Activated CD8-positive, alpha-beta T cell treated with anti-CD3 and anti-CD28 coated beads, Interleukin-2, amount 10 ng/mL, durations not matched to agents 7 days and 5 days (primary cell): ENCODE measurements at regions not wholly inside any gene's neighbourhood (a gene's known extent, or its start where the extent isn't known, plus 50 kb on each side); places are given as distances from the start of the nearest gene placed in this dataset.
"Not testable (repeated sequence)": the region's sequence is repeated elsewhere in the genome, so short reads cannot be mapped to it uniquely, and the experiment has no call there.

ENCODE experiments used
- ATAC-seq: fragments of 150-1000 bp; cut with Tn5 transposase; one replicate; pipeline ENCODE4 v1.10.0; 2021; ENCODE audit warnings: moderate library complexity
- CTCF ChIA-PET: fragments of 350-600 bp; sonication (Branson Sonifier 250); formaldehyde crosslinking; loops from one replicate; lab custom pipeline; 2021; ENCODE audit warnings: antibody characterized with exemption; lab: Charles Lee
- POLR2A ChIA-PET: fragments of 350-600 bp; sonication (Branson Sonifier 250); formaldehyde crosslinking; loops from one replicate; lab custom pipeline; 2021; ENCODE audit warnings: antibody characterized with exemption; lab: Charles Lee
- DNase-seq: peaks from one replicate; pipeline ENCODE4 v3.0.0-alpha.2; 2020
- H3K27ac Mint-ChIP-seq: one replicate; pipeline ENCODE4 v1.8.0; 2021; ENCODE audit warnings: mild to moderate bottlenecking, mixed read lengths
- H3K27me3 Mint-ChIP-seq: one replicate; pipeline ENCODE4 v1.8.0; 2021; ENCODE audit warnings: low read depth, mixed read lengths
- H3K36me3 Mint-ChIP-seq: one replicate; pipeline ENCODE4 v1.8.0; 2021; ENCODE audit warnings: low read depth, mixed read lengths
- H3K4me1 Mint-ChIP-seq: one replicate; pipeline ENCODE4 v1.8.0; 2021; ENCODE audit warnings: low read depth, mixed read lengths
- H3K4me3 Mint-ChIP-seq: one replicate; pipeline ENCODE4 v1.8.0; 2021; ENCODE audit warnings: mild to moderate bottlenecking, mixed read lengths
- H3K9me3 Mint-ChIP-seq: one replicate; pipeline ENCODE4 v1.8.0; 2022; ENCODE audit warnings: mixed read lengths; ENCODE audit not compliant: insufficient read depth

- peaks cover 5% of the 10 kb centered on the region for H3K9me3 Mint-ChIP-seq
- H3K4me3 Mint-ChIP-seq, result no peak overlapping the region
- ATAC-seq (no peak), DNase-seq (no peak)
- POLR2A ChIA-PET, result no interaction called here
- no peak overlapping the region for H3K27ac Mint-ChIP-seq
- no peaks in the 10 kb centered on the region for H3K27me3 Mint-ChIP-seq
- H3K36me3 Mint-ChIP-seq, result no peaks in the 10 kb centered on the region
- no peaks in the 10 kb centered on the region for H3K4me1 Mint-ChIP-seq
- CTCF ChIA-PET, result no interaction called here
These were observed 412.5 kb upstream of the SPHKAP start for GRCh38 chr2:228594012-228594411.

DNA sequence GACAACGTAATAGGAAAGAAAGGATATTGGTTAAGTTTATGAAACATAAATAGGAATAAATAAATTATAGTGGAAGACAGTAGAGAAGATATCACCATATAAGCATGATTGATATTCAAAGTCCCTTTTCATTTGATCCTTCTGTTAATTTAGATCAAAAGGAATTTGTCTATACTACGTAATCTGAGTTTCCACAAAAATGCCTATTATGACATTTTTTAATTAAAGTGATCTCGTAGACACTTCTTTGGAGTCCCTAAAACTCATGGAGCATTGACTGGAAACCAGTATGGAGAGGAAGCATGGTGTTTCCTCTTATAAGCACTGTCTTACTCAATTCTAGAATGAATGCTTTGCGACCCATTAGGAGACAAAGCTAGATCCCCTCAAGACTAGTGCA, 411.4 kb upstream of the SPHKAP start:
- no peak overlapping the region for H3K4me3 Mint-ChIP-seq
- H3K4me1 Mint-ChIP-seq, result no peaks in the 10 kb centered on the region
- no peak for DNase-seq
- no peak overlapping the region for H3K27ac Mint-ChIP-seq
- ChIA-PET CTCF (no interaction called here), POLR2A (no interaction called here)
- H3K36me3 Mint-ChIP-seq, result no peaks in the 10 kb centered on the region
- H3K27me3 Mint-ChIP-seq, result no peaks in the 10 kb centered on the region
- H3K9me3 Mint-ChIP-seq, result peaks cover 8% of the 10 kb centered on the region
- no peak for ATAC-seq

DNA sequence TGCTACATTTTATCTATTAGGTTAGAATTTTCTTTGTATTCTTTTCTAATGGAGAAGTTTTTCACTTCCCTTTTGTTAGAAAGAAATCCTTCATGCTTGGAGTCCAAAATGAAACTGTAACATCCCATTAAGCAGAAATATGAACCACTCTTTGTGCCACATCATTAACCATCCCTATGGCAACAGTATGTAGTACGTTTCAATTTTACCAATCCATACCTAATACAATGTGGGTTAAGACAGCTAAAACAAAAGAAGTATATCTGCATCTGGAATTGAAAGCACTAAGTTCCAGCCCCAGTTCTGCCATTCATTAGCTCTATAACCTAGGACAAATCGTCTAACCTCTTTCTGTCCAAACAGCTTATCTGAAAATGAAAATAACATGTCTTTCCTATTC, 409.2 kb upstream of the SPHKAP start:
- Mint-ChIP-seq H3K27me3 (no peaks in the 10 kb centered on the region), H3K4me3 (no peak overlapping the region), H3K27ac (no peak overlapping the region), H3K4me1 (no peaks in the 10 kb centered on the region), H3K9me3 (peaks cover 8% of the 10 kb centered on the region), H3K36me3 (no peaks in the 10 kb centered on the region)
- no peak for ATAC-seq
- ChIA-PET POLR2A (no interaction called here), CTCF (no interaction called here)
- no peak for DNase-seq

DNA sequence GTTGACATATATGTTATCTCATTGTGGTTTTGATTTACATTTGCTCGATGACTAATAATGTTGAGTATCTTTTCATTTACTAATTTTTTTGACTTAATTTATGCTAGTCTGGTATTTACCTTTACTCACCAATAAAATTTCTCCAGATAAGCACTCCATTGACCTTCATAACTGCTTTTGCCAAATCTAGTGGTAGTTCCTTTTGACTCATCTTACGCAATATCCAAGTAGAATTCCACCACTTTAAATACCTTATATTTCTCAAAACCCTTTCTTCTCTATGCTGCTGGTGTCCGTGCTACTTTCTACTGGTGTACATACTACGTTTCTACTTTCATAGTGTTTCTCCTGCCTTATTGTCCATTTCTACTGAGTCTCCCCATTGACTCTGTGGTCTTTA, 407.6 kb upstream of the SPHKAP start:
- peaks cover 8% of the 10 kb centered on the region for H3K9me3 Mint-ChIP-seq
- ATAC-seq, result no peak
- DNase-seq, result no peak
- H3K4me3 Mint-ChIP-seq, result no peak overlapping the region
- H3K27ac Mint-ChIP-seq, result no peak overlapping the region
- H3K27me3 Mint-ChIP-seq, result no peaks in the 10 kb centered on the region
- ChIA-PET POLR2A (no interaction called here), CTCF (no interaction called here)
- H3K4me1 Mint-ChIP-seq, result no peaks in the 10 kb centered on the region
- no peaks in the 10 kb centered on the region for H3K36me3 Mint-ChIP-seq

DNA sequence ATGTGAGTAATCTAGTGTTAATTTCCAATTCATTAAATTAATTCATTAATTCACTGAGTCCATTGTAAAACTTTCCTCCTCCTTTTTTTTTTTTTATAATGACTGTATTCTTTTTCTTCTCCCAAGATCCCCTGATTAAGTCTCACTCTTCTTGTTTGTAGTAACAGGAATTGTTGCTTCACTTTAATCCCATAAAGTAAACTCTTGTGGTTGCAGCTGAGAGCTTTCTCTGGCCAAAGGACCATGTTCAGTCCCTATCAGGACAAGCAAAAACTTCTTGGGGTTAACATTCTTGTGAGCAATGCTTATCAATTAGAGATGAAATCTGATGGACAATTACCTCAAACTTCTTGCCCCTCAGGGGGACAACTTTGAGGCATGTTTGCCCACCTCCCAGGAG, 400.2 kb upstream of the SPHKAP start:
- no peaks in the 10 kb centered on the region for H3K4me1 Mint-ChIP-seq
- ATAC-seq (no peak), DNase-seq (no peak)
- H3K9me3 Mint-ChIP-seq, result no peaks in the 10 kb centered on the region
- ChIA-PET CTCF (interaction anchor here (0.9 kb wide), 1 partner anchor 16 kb away, joined by 3 read pairs; no protein-coding TSS in a partner anchor), POLR2A (no interaction called here)
- H3K4me3 Mint-ChIP-seq, result no peak overlapping the region
- no peaks in the 10 kb centered on the region for H3K36me3 Mint-ChIP-seq
- no peak overlapping the region for H3K27ac Mint-ChIP-seq
- H3K27me3 Mint-ChIP-seq, result no peaks in the 10 kb centered on the region

- ChIA-PET CTCF (no interaction called here), POLR2A (no interaction called here)
- Mint-ChIP-seq H3K27me3 (no peaks in the 10 kb centered on the region), H3K4me3 (no peak overlapping the region), H3K36me3 (no peaks in the 10 kb centered on the region), H3K9me3 (peaks cover 6% of the 10 kb centered on the region), H3K27ac (no peak overlapping the region), H3K4me1 (no peaks in the 10 kb centered on the region)
- ATAC-seq (no peak), DNase-seq (no peak)
These were observed 394.4 kb upstream of the SPHKAP start for GRCh38 chr2:228575897-228576296.

GRCh38 chr2:228568275-228568674, 386.8 kb upstream of the SPHKAP start:
- H3K36me3 Mint-ChIP-seq, POLR2A ChIA-PET, DNase-seq, H3K4me3 Mint-ChIP-seq, H3K9me3 Mint-ChIP-seq, H3K27ac Mint-ChIP-seq, CTCF ChIA-PET, H3K4me1 Mint-ChIP-seq, ATAC-seq, H3K27me3 Mint-ChIP-seq: not testable (repeated sequence)

GRCh38 chr2:228561816-228562215, 380.3 kb upstream of the SPHKAP start:
- no peaks in the 10 kb centered on the region for H3K9me3 Mint-ChIP-seq
- ChIA-PET CTCF (no interaction called here), POLR2A (no interaction called here)
- no peaks in the 10 kb centered on the region for H3K36me3 Mint-ChIP-seq
- DNase-seq (no peak), ATAC-seq (no peak)
- no peak overlapping the region for H3K4me3 Mint-ChIP-seq
- no peaks in the 10 kb centered on the region for H3K4me1 Mint-ChIP-seq
- H3K27ac Mint-ChIP-seq, result no peak overlapping the region
- no peaks in the 10 kb centered on the region for H3K27me3 Mint-ChIP-seq

DNA sequence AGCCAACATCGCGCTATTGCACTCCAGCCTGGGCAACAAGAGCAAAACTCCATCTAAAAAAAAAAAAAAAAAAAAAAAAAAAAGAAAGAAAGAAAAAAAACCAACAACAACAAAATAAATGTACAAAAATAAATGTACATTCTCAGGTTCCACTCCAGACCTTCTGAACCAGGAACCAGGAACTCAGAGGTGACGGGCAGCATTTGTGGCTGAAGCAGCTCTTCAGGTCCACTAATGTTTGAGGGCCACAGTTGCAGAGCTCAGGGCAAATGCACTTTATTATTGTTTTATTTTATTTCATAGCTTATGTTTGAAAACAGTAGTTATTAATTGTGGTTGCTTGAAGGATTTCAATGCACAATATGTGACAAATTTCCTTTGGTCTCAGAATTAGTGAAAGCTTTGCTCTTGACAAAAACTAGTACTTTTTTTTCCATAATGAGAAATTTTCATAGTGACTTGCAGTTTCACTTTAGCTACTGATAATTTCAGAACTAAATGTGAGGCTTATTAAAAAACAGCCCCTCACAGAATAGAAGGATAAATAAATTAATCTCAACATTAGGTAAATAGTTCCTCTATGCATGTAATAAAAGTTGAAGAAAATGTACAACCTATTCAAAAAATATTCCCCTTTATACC, 378.4 kb upstream of the SPHKAP start:
- Mint-ChIP-seq H3K4me3 (no peak overlapping the region), H3K36me3 (no peaks in the 10 kb centered on the region), H3K4me1 (no peaks in the 10 kb centered on the region), H3K9me3 (peaks cover 4% of the 10 kb centered on the region), H3K27ac (no peak overlapping the region), H3K27me3 (no peaks in the 10 kb centered on the region)
- no peak for DNase-seq
- ATAC-seq, result no peak
- POLR2A ChIA-PET, result no interaction called here
- CTCF ChIA-PET, result no interaction called here

DNA sequence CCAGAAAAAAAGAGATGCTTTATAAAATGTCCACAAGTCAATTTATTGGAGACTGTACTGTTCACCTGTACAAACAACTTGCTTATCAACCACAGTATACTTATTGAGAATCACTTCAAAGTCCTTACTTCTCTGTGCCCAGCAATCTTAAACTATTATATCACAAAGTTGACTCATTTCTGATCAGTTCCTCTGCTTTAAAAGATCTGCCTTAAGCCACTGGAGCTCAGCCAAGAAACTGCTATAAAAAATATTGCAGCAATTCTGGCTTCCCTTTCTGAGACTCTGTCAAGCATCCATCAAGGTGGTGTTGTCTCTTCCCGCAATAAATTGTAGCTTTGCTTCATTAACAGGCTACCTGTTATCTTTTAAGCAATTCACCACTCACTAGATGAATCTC, 375.2 kb upstream of the SPHKAP start:
- H3K9me3 Mint-ChIP-seq, result peaks cover 4% of the 10 kb centered on the region
- ChIA-PET CTCF (no interaction called here), POLR2A (no interaction called here)
- H3K27me3 Mint-ChIP-seq, result no peaks in the 10 kb centered on the region
- no peak overlapping the region for H3K27ac Mint-ChIP-seq
- no peak overlapping the region for H3K4me3 Mint-ChIP-seq
- DNase-seq (no peak), ATAC-seq (no peak)
- H3K4me1 Mint-ChIP-seq, result no peaks in the 10 kb centered on the region
- H3K36me3 Mint-ChIP-seq, result no peaks in the 10 kb centered on the region

DNA sequence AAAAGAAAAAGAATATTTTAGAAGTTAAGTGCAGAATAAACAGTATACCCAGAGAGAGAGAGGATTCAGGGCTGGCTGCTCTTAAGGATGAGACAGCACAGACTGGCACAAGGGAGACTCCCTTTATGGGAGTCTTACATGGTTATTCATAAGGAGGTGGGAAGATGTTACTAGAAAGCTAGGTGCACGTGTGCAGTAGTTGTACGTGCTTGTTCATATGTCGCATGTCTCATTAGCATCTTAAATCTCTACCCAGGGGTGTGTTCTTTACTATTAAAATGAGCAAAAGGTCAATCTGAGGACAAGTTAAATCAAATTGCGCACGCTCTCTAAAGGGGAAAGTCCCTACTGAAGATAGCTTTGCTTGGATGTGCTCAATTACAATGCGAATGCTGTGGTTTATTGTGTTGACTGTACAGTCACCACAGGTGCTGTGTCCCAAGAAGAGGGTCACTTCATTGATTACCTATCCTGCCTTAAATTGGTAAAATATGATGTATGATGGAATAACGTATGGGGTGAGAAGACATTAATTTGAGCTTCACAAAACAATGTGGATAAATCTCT, 368.0 kb upstream of the SPHKAP start:
- Mint-ChIP-seq H3K27ac (no peak overlapping the region), H3K27me3 (no peaks in the 10 kb centered on the region)
- CTCF ChIA-PET, result no interaction called here

DNA sequence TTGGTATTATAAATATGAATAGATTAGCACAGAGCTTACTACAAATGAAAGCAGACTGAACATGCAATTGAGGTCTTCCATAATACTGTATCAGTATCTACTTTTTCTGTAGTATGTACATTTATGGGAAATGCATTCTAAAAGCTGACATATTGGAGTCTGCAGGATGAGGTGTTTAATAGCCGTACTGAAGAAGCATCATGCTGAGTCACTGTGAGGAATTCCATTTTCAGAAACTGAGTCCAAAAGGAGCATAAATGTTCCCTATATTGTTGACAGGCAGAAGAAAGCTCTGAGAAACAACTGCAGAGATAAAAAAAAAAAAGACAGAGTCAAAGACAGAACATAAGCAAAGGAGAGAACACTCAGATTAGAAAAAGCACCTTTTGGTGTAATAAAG, 366.7 kb upstream of the SPHKAP start:
- Mint-ChIP-seq H3K27ac (no peak overlapping the region), H3K36me3 (no peaks in the 10 kb centered on the region), H3K4me1 (no peaks in the 10 kb centered on the region), H3K27me3 (no peaks in the 10 kb centered on the region), H3K9me3 (peaks cover 7% of the 10 kb centered on the region), H3K4me3 (no peak overlapping the region)
- no peak for ATAC-seq
- ChIA-PET POLR2A (no interaction called here), CTCF (no interaction called here)
- no peak for DNase-seq

More for the DNA sequence above, 368.0 kb upstream of the SPHKAP start:
- Mint-ChIP-seq H3K36me3 (no peaks in the 10 kb centered on the region), H3K9me3 (peaks cover 7% of the 10 kb centered on the region), H3K4me3 (no peak overlapping the region), H3K4me1 (no peaks in the 10 kb centered on the region)
- ATAC-seq (no peak), DNase-seq (no peak)
- POLR2A ChIA-PET, result no interaction called here

GRCh38 chr2:228545748-228546145, 364.3 kb upstream of the SPHKAP start:
- peaks cover 7% of the 10 kb centered on the region for H3K9me3 Mint-ChIP-seq

More at GRCh38 chr2:228545748-228546145, 364.3 kb upstream of the SPHKAP start:
- no peak for ATAC-seq
- Mint-ChIP-seq H3K27me3 (no peaks in the 10 kb centered on the region), H3K27ac (no peak overlapping the region), H3K4me1 (no peaks in the 10 kb centered on the region), H3K36me3 (no peaks in the 10 kb centered on the region), H3K4me3 (no peak overlapping the region)
- CTCF ChIA-PET, result no interaction called here
- no peak for DNase-seq
- POLR2A ChIA-PET, result no interaction called here
